Gastrocnemius medialis (tissue), 4 donors: ENCODE measurements at regions not wholly inside any gene's neighbourhood (a gene's known extent, or its start where the extent isn't known, plus 50 kb on each side); places are given as distances from the start of the nearest gene placed in this dataset.

Source experiments
- ATAC-seq, 2 donors: fragments of 150-250 bp; one replicate each; pipeline ENCODE4 v1.9.1; 2016
- DNase-seq, 2 donors: peaks; one replicate each; pipeline ENCODE4 v3.0.0-alpha.2; 2019
- H3K27ac ChIP-seq, 4 donors: fragments of 200-600 bp; sonication (generic); 1 replicate in 1 of 4; 2 replicates in 3 of 4; pipeline ENCODE4 v1.5.1; 2016 to 2018; ENCODE audit warnings: mild to moderate bottlenecking in 2 of 4, moderate library complexity in 1 of 4
- H3K27me3 ChIP-seq, 3 donors: fragments of 200-600 bp; sonication (generic) in 2 of 3; 1 replicate in 1 of 3; 2 replicates in 2 of 3; pipeline versions ENCODE4 v1.5.1 to v1.6.0; 2016 to 2019; ENCODE audit warnings: mild to moderate bottlenecking in 1 of 3, moderate library complexity in 1 of 3
- H3K36me3 ChIP-seq, 2 donors: fragments of 200-600 bp; sonication (generic) in 1 of 2; one replicate each; pipeline ENCODE4 v1.5.1; 2017 to 2018
- H3K4me1 ChIP-seq, 2 donors: fragments of 200-600 bp; sonication (generic) in 1 of 2; one replicate each; pipeline ENCODE4 v1.5.1; 2016 to 2017; ENCODE audit warnings: mild to moderate bottlenecking in 2 of 2
- H3K4me3 ChIP-seq, 4 donors: fragments of 200-600 bp; sonication (generic) in 3 of 4; 1 replicate in 1 of 4; 2 replicates in 3 of 4; pipeline ENCODE4 v1.5.1; 2016 to 2019; ENCODE audit warnings: mild to moderate bottlenecking in 2 of 4
- H3K9me3 ChIP-seq, 3 donors: fragments of 200-600 bp; sonication (generic) in 2 of 3; 1 replicate in 1 of 3; 2 replicates in 2 of 3; pipeline ENCODE4 v1.5.1; 2016 to 2019
- CTCF ChIP-seq, 5 experiments: fragments of 450-650 bp in 3 of 5; fragments of 200-600 bp in 2 of 5; sonication (generic) in 2 of 5; IDR thresholded peaks in 4 of 5; conservative IDR thresholded peaks in 1 of 5; 1 replicate in 4 of 5; 2 replicates in 1 of 5; pipeline ENCODE4 v1.5.1; 2016 to 2019; ENCODE audit warnings: antibody characterized with exemption in 5 of 5, mild to moderate bottlenecking in 3 of 5, moderate library complexity in 3 of 5
- POLR2A ChIP-seq, 2 donors: fragments of 450-650 bp; IDR thresholded peaks; one replicate each; pipeline ENCODE4 v1.6.1; 2017; ENCODE audit warnings: antibody characterized with exemption in 2 of 2, mild to moderate bottlenecking in 2 of 2, moderate library complexity in 2 of 2
- in situ Hi-C, 4 donors: fragments of 200-750 bp; cut with MboI; loops; one replicate each; pipeline versions ENCODE4 v1.15.0 to v1.8.0; 2017; ENCODE audit warnings: low sequenced_read_pairs in 4 of 4
- intact Hi-C: fragments of 100-400 bp; cut with DNase I; formaldehyde crosslinking; loops from one replicate; pipeline ENCODE4 v1.15.1; 2023; ENCODE audit warnings: low total_unique reads

GRCh38 chr20:60822699-60823607 lies 429.1 kb upstream of the CDH4 start:
- DNase-seq (no peak), ATAC-seq (peak in 1 of 2 donors; percentile 33)
- Histone ChIP-seq H3K4me1 (no peaks in the 10 kb centered on the region), H3K4me3 (no peak overlapping the region), H3K27me3 (no peaks in the 10 kb centered on the region), H3K9me3 (no peaks in the 10 kb centered on the region), H3K27ac (no peak overlapping the region), H3K36me3 (no peaks in the 10 kb centered on the region)
- in situ Hi-C loops (no loop called here), intact Hi-C loops (no loop called here)
- no peak for TF ChIP-seq CTCF (IDR thresholded peaks at IDR 0.05 in 4 of 5, conservative IDR thresholded peaks at IDR 0.05 in 1 of 5)
- TF ChIP-seq POLR2A (IDR thresholded peaks at IDR 0.05) = no peak

GRCh38 chr20:60835876-60836275 lies 416.2 kb upstream of the CDH4 start:
- Histone ChIP-seq H3K9me3 (no peaks in the 10 kb centered on the region), H3K27ac (no peak overlapping the region), H3K4me3 (no peak overlapping the region), H3K36me3 (no peaks in the 10 kb centered on the region), H3K4me1 (no peaks in the 10 kb centered on the region), H3K27me3 (peaks cover 0 to 2% (median 0%) of the 10 kb centered on the region in 3 donors)
- TF ChIP-seq CTCF (IDR thresholded peaks at IDR 0.05 in 4 of 5, conservative IDR thresholded peaks at IDR 0.05 in 1 of 5) (no peak), POLR2A (IDR thresholded peaks at IDR 0.05) (no peak)
- DNase-seq = no peak
- no peak for ATAC-seq
- in situ Hi-C loops (no loop called here), intact Hi-C loops (no loop called here)

- Histone ChIP-seq H3K36me3 (no peaks in the 10 kb centered on the region), H3K27ac (no peak overlapping the region), H3K9me3 (no peaks in the 10 kb centered on the region), H3K4me3 (no peak overlapping the region), H3K27me3 (no peaks in the 10 kb centered on the region), H3K4me1 (no peaks in the 10 kb centered on the region)
- ATAC-seq (no peak), DNase-seq (no peak)
- TF ChIP-seq CTCF (IDR thresholded peaks at IDR 0.05 in 4 of 5, conservative IDR thresholded peaks at IDR 0.05 in 1 of 5) = no peak
- no peak for TF ChIP-seq POLR2A (IDR thresholded peaks at IDR 0.05)
- intact Hi-C loops = no loop called here
- in situ Hi-C loops = no loop called here
Measured at GRCh38 chr20:60837173-60837770, 414.8 kb upstream of the CDH4 start.

- H3K27me3 ChIP-seq = no peaks in the 10 kb centered on the region
- TF ChIP-seq POLR2A (IDR thresholded peaks at IDR 0.05) (no peak), CTCF (IDR thresholded peaks at IDR 0.05 in 4 of 5, conservative IDR thresholded peaks at IDR 0.05 in 1 of 5) (no peak)
- intact Hi-C loops (no loop called here), in situ Hi-C loops (no loop called here)
- no peak overlapping the region for H3K27ac ChIP-seq
- DNase-seq (no peak), ATAC-seq (no peak)
- no peaks in the 10 kb centered on the region for H3K4me1 ChIP-seq
- H3K36me3 ChIP-seq = no peaks in the 10 kb centered on the region
- no peak overlapping the region for H3K4me3 ChIP-seq
- H3K9me3 ChIP-seq = no peaks in the 10 kb centered on the region
Measured at GRCh38 chr20:60838297-60838696, 413.8 kb upstream of the CDH4 start.
